Spleen (tissue), 11 donors: ENCODE measurements at regions not wholly inside any gene's neighbourhood (a gene's known extent, or its start where the extent isn't known, plus 50 kb on each side); places are given as distances from the start of the nearest gene placed in this dataset.

Experiments
- DNase-seq: peaks from one replicate; pipeline ENCODE4 v3.0.0-alpha.2; 2020
- H3K27ac ChIP-seq, 8 donors: fragments of 200-600 bp; sonication (generic) in 7 of 8; 1 replicate in 4 of 8; 2 replicates in 4 of 8; pipeline versions ENCODE4 v1.5.0 to v1.8.0; 2016 to 2021; ENCODE audit warnings: inconsistent platforms in 4 of 8, mild to moderate bottlenecking in 4 of 8, moderate library complexity in 1 of 8
- H3K27me3 ChIP-seq, 7 donors: fragments of 200-600 bp; sonication (generic) in 6 of 7; replicated peaks in 1 of 7; 1 replicate in 4 of 7; 2 replicates in 3 of 7; pipeline versions ENCODE4 v1.5.0 to v1.8.0; 2016 to 2021; ENCODE audit warnings: inconsistent platforms in 3 of 7, mild to moderate bottlenecking in 1 of 7
- H3K36me3 ChIP-seq, 6 donors: fragments of 200-600 bp; sonication (generic) in 5 of 6; 1 replicate in 4 of 6; 2 replicates in 2 of 6; pipeline versions ENCODE4 v1.5.0 to v1.8.0; 2016 to 2021; ENCODE audit warnings: inconsistent platforms in 2 of 6
- H3K4me1 ChIP-seq, 6 donors: fragments of 200-600 bp; sonication (generic) in 5 of 6; 1 replicate in 3 of 6; 2 replicates in 3 of 6; pipeline versions ENCODE4 v1.5.0 to v1.8.0; 2016 to 2021; ENCODE audit warnings: inconsistent platforms in 3 of 6
- H3K4me3 ChIP-seq, 8 donors: fragments of 200-600 bp; sonication (generic) in 7 of 8; 1 replicate in 4 of 8; 2 replicates in 4 of 8; pipeline versions ENCODE4 v1.5.0 to v1.8.0; 2016 to 2021; ENCODE audit warnings: inconsistent platforms in 4 of 8, mild to moderate bottlenecking in 4 of 8, moderate library complexity in 2 of 8
- H3K9me3 ChIP-seq, 8 donors: fragments of 200-600 bp; sonication (generic) in 7 of 8; 1 replicate in 4 of 8; 2 replicates in 4 of 8; pipeline versions ENCODE4 v1.5.0 to v1.8.0; 2016 to 2021; ENCODE audit warnings: inconsistent platforms in 4 of 8
- CTCF ChIP-seq, 11 experiments: fragments of 200-600 bp in 7 of 11; fragments of 450-650 bp in 4 of 11; sonication (generic) in 4 of 11; IDR thresholded peaks in 8 of 11; conservative IDR thresholded peaks in 3 of 11; 1 replicate in 7 of 11; 2 replicates in 4 of 11; pipeline versions ENCODE4 v1.4.0 to v1.8.0; 2016 to 2021; ENCODE audit warnings: antibody characterized with exemption in 11 of 11, inconsistent platforms in 4 of 11, mild to moderate bottlenecking in 1 of 11
- POLR2A ChIP-seq, 3 donors: fragments of 450-650 bp; IDR thresholded peaks; one replicate each; pipeline ENCODE4 v1.5.1; 2017; ENCODE audit warnings: antibody characterized with exemption in 3 of 3, mild to moderate bottlenecking in 1 of 3
- POLR2AphosphoS5 ChIP-seq, 3 donors: sonication (generic); formaldehyde crosslinking; IDR thresholded peaks; one replicate each; pipeline ENCODE4 v1.5.1; 2017; ENCODE audit warnings: antibody characterized with exemption in 3 of 3
- WGBS, 5 donors: extraction: QIAGEN DNeasy Blood & Tissue Kit in 3 of 5; methylation state at CpG; one replicate each; pipeline versions ENCODE4 v1.1.5 to v1.1.7; 2013 to 2018; 5-methylcytosine and 5-hydroxymethylcytosine counted together
- intact Hi-C: fragments of 100-400 bp; cut with DNase I; formaldehyde crosslinking; loops from one replicate; pipeline ENCODE4 v1.15.0; 2023; ENCODE audit warnings: low total_unique reads
- donor health status: healthy with polysubstance abuse.
- donor health status: DM: no; HTN: no; CAD: no; lungs with moderate emphysema.
- donor health status: DM: no; HTN: no; CAD: no.
- donor health status: Bipolar disorder and iron deficiency.
- donor health status: healthy.
- donor health status: DM: no; HTN: no; CAD: no.
- donor health status: DM: yes; HTN: yes; CAD: no.

- H3K4me3 ChIP-seq, result no peak overlapping the region
- no peak overlapping the region for H3K27ac ChIP-seq
- 87 to 97% (median 93%) methylated on average over 4 of the region's 4 CpGs for WGBS, 5 donors
- no peaks in the 10 kb centered on the region for H3K9me3 ChIP-seq
- H3K27me3 ChIP-seq, result peaks cover 0 to 2% (median 0%) of the 10 kb centered on the region in 7 donors
- intact Hi-C loops, result no loop called here
- TF ChIP-seq POLR2A (IDR thresholded peaks at IDR 0.05), result no peak
- no peak for TF ChIP-seq POLR2AphosphoS5 (IDR thresholded peaks at IDR 0.05)
- no peak for TF ChIP-seq CTCF (IDR thresholded peaks at IDR 0.05 in 8 of 11, conservative IDR thresholded peaks at IDR 0.05 in 3 of 11)
- H3K36me3 ChIP-seq, result no peaks in the 10 kb centered on the region
- no peaks in the 10 kb centered on the region for H3K4me1 ChIP-seq
- DNase-seq, result no peak
These were observed 476.3 kb upstream of the CDH5 start for GRCh38 chr16:65890203-65890602.

GRCh38 chr16:65889533-65889966 lies 476.9 kb upstream of the CDH5 start:
- H3K9me3 ChIP-seq, result no peaks in the 10 kb centered on the region
- no peak for DNase-seq
- no peak overlapping the region for H3K27ac ChIP-seq
- WGBS, 5 donors, result 41 to 61% (median 55%) methylated on average over 4 of the region's 4 CpGs
- H3K27me3 ChIP-seq, result no peaks in the 10 kb centered on the region
- intact Hi-C loops, result no loop called here
- no peaks in the 10 kb centered on the region for H3K36me3 ChIP-seq
- no peak overlapping the region for H3K4me3 ChIP-seq
- no peaks in the 10 kb centered on the region for H3K4me1 ChIP-seq
- TF ChIP-seq CTCF (IDR thresholded peaks at IDR 0.05 in 8 of 11, conservative IDR thresholded peaks at IDR 0.05 in 3 of 11), result no peak
- TF ChIP-seq POLR2AphosphoS5 (IDR thresholded peaks at IDR 0.05), result no peak
- TF ChIP-seq POLR2A (IDR thresholded peaks at IDR 0.05), result no peak

- Histone ChIP-seq H3K27me3 (no peaks in the 10 kb centered on the region), H3K27ac (no peak overlapping the region), H3K9me3 (no peaks in the 10 kb centered on the region), H3K4me3 (no peak overlapping the region), H3K4me1 (no peaks in the 10 kb centered on the region), H3K36me3 (no peaks in the 10 kb centered on the region)
- intact Hi-C loops, result no loop called here
- DNase-seq, result no peak
- 79 to 89% (median 85%) methylated on average over 8 of the region's 8 CpGs for whole genome bisulfite sequencing, 5 donors
- TF ChIP-seq POLR2AphosphoS5 (IDR thresholded peaks at IDR 0.05) (no peak), POLR2A (IDR thresholded peaks at IDR 0.05) (no peak), CTCF (IDR thresholded peaks at IDR 0.05 in 8 of 11, conservative IDR thresholded peaks at IDR 0.05 in 3 of 11) (no peak)
These were observed 478.3 kb upstream of the CDH5 start for GRCh38 chr16:65888201-65888600.

- H3K36me3 ChIP-seq, result no peaks in the 10 kb centered on the region
- H3K27ac ChIP-seq, result no peak overlapping the region
- no peak overlapping the region for H3K4me3 ChIP-seq
- TF ChIP-seq CTCF (IDR thresholded peaks at IDR 0.05 in 8 of 11, conservative IDR thresholded peaks at IDR 0.05 in 3 of 11) (no peak), POLR2AphosphoS5 (IDR thresholded peaks at IDR 0.05) (no peak), POLR2A (IDR thresholded peaks at IDR 0.05) (no peak)
- 89 to 94% (median 92%) methylated on average over 4 of the region's 4 CpGs for WGBS, 5 donors
- no peaks in the 10 kb centered on the region for H3K9me3 ChIP-seq
- H3K27me3 ChIP-seq, result no peaks in the 10 kb centered on the region
- H3K4me1 ChIP-seq, result no peaks in the 10 kb centered on the region
- intact Hi-C loops, result no loop called here
- no peak for DNase-seq
These were observed 482.5 kb upstream of the CDH5 start for GRCh38 chr16:65884018-65884417.
